Neural progenitor cell (in vitro differentiated cells): ENCODE measurements at regions not wholly inside any gene's neighbourhood (a gene's known extent, or its start where the extent isn't known, plus 50 kb on each side); places are given as distances from the start of the nearest gene placed in this dataset.

Source experiments
- DNase-seq: peaks from one replicate; pipeline ENCODE4 v3.0.0-alpha.2; 2016; ENCODE audit warnings: low spot score
- H2AFZ ChIP-seq: fragments of 200-600 bp; sonication (generic); replicated peaks from 2 replicates; pipeline ENCODE4 v1.6.1; 2016; ENCODE audit warnings: antibody characterized with exemption
- H3F3A ChIP-seq: fragments of 200-600 bp; sonication (generic); 2 replicates; pipeline ENCODE4 v1.6.1; 2016; ENCODE audit warnings: antibody characterized with exemption, low read depth
- H3K27ac ChIP-seq: fragments of 200-600 bp; sonication (generic); 2 replicates; pipeline ENCODE4 v1.5.1; 2016; ENCODE audit warnings: mild to moderate bottlenecking
- H3K27me3 ChIP-seq: fragments of 200-600 bp; sonication (generic); 2 replicates; pipeline ENCODE4 v1.6.1; 2016; ENCODE audit warnings: mild to moderate bottlenecking, moderate library complexity
- H3K36me3 ChIP-seq: fragments of 200-600 bp; sonication (generic); 2 replicates; pipeline ENCODE4 v1.5.1; 2016
- H3K4me1 ChIP-seq: fragments of 200-600 bp; sonication (generic); 2 replicates; pipeline ENCODE4 v1.6.1; 2016; ENCODE audit warnings: mixed run types
- H3K4me2 ChIP-seq: fragments of 200-600 bp; sonication (generic); 2 replicates; pipeline ENCODE4 v1.6.1; 2016
- H3K4me3 ChIP-seq: fragments of 200-600 bp; sonication (generic); 2 replicates; pipeline ENCODE4 v1.5.1; 2016
- H3K79me2 ChIP-seq: fragments of 200-600 bp; sonication (generic); 2 replicates; pipeline ENCODE4 v1.6.1; 2016; ENCODE audit warnings: low read depth
- H3K9ac ChIP-seq: fragments of 200-600 bp; sonication (generic); 2 replicates; pipeline ENCODE4 v1.6.1; 2016
- H3K9me3 ChIP-seq: fragments of 200-600 bp; sonication (generic); 2 replicates; pipeline ENCODE4 v1.5.1; 2016; ENCODE audit warnings: low read depth
- H4K20me1 ChIP-seq: fragments of 200-600 bp; sonication (generic); 2 replicates; pipeline ENCODE4 v1.6.1; 2016; ENCODE audit warnings: low read depth
- H3K27ac Mint-ChIP-seq: 3 replicates; pipeline ENCODE4 v1.8.0; 2021; ENCODE audit warnings: mixed read lengths
- H3K27me3 Mint-ChIP-seq: 2 replicates; pipeline ENCODE4 v1.8.0; 2022; ENCODE audit warnings: low read depth, mild to moderate bottlenecking, inconsistent platforms, moderate library complexity, mixed read lengths; ENCODE audit not compliant: insufficient read depth
- H3K36me3 Mint-ChIP-seq: 3 replicates; pipeline ENCODE4 v1.8.0; 2021; ENCODE audit warnings: mixed read lengths
- H3K4me1 Mint-ChIP-seq: 3 replicates; pipeline ENCODE4 v1.8.0; 2021; ENCODE audit warnings: mixed read lengths
- H3K4me3 Mint-ChIP-seq: 3 replicates; pipeline ENCODE4 v1.8.0; 2021; ENCODE audit warnings: mild to moderate bottlenecking, moderate library complexity, mixed read lengths
- H3K9me3 Mint-ChIP-seq: 3 replicates; pipeline ENCODE4 v1.8.0; 2020; ENCODE audit warnings: mixed read lengths
- EZH2 ChIP-seq: fragments of 200-600 bp; sonication (generic); IDR thresholded peaks from 2 replicates; pipeline ENCODE4 v1.6.1; 2017; ENCODE audit warnings: antibody characterized with exemption, mild to moderate bottlenecking, moderate library complexity
- EZH2phosphoT487 ChIP-seq: fragments of 200-600 bp; sonication (generic); IDR thresholded peaks from 2 replicates; pipeline ENCODE4 v1.6.1; 2017; ENCODE audit warnings: antibody characterized with exemption
- TF ChIP-seq, protein P1 (sequence below): fragments of 200-600 bp; sonication (generic); IDR thresholded peaks from 2 replicates; pipeline ENCODE4 v1.5.1; 2017; ENCODE audit warnings: antibody characterized with exemption, mild to moderate bottlenecking

DNA sequence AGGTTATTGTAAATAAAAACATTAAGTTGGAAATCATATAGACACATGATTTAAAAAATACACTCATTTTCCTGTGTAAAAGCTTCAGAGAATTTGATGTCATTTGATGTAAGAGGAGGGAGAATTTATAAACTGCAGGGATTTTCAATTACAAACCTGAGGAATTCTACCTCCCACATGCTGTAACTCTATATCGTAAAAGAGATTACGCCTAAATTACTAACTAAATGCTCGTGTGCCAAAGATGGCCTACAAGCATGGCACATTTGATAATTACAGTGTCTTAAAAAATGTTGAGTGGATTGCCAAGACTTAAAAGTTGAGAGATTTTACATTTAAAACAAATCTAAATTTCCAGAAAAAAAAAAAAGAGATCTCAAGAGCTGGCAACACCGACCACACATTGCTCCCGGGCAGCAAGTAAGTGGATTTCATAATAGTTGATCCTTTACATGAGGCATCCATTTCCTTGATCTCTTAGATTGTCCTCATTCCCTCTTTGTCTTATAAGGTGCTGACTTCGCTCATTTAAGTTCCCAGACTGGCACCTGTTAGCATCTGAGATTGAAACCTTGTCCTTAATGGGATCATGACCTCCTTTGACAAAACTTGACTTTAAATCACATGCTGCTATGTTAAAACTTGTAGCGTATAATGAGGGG is 840.3 kb upstream of the ZEB2 start:
- no peaks in the 10 kb centered on the region for H3K9me3 Mint-ChIP-seq

DNA sequence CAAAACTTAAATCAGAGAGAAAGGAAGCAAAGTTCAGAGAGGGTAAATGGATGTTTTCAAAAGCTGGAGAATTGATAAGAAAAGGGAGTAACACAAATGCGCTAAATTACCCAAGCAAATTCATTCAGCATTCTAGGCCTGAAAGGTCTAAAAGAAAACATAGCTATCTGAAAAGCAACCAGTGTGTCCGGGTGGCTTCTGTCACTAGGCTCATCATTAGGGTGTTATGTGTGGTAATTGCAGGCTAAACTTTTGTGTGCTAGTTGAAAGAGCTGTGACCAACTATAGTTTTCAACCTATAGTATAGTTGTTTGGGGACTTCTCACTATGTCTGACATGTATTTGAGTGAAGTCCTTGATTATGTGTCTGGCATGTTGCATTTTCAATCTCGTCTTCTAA is 839.6 kb upstream of the ZEB2 start:
- no peaks in the 10 kb centered on the region for H3F3A ChIP-seq

More for the DNA sequence above, 840.3 kb upstream of the ZEB2 start:
- Histone ChIP-seq H3K4me3 (no peak overlapping the region), H3F3A (no peaks in the 10 kb centered on the region), H3K79me2 (no peaks in the 10 kb centered on the region), H4K20me1 (no peaks in the 10 kb centered on the region), H3K27ac (no peak overlapping the region), H3K4me2 (no peak overlapping the region), H3K9me3 (no peaks in the 10 kb centered on the region), H3K9ac (no peak overlapping the region), H2AFZ (no peak overlapping the region), H3K4me1 (peaks cover 1% of the 10 kb centered on the region), H3K36me3 (no peaks in the 10 kb centered on the region), H3K27me3 (no peaks in the 10 kb centered on the region)
- Mint-ChIP-seq H3K27ac (no peak overlapping the region), H3K4me1 (peaks cover 4% of the 10 kb centered on the region), H3K27me3 (no peaks in the 10 kb centered on the region), H3K4me3 (no peak overlapping the region), H3K36me3 (no peaks in the 10 kb centered on the region)
- no peak for DNase-seq
- TF ChIP-seq EZH2 (no peak), EZH2phosphoT487 (no peak)
- TF ChIP-seq, protein P1, sequence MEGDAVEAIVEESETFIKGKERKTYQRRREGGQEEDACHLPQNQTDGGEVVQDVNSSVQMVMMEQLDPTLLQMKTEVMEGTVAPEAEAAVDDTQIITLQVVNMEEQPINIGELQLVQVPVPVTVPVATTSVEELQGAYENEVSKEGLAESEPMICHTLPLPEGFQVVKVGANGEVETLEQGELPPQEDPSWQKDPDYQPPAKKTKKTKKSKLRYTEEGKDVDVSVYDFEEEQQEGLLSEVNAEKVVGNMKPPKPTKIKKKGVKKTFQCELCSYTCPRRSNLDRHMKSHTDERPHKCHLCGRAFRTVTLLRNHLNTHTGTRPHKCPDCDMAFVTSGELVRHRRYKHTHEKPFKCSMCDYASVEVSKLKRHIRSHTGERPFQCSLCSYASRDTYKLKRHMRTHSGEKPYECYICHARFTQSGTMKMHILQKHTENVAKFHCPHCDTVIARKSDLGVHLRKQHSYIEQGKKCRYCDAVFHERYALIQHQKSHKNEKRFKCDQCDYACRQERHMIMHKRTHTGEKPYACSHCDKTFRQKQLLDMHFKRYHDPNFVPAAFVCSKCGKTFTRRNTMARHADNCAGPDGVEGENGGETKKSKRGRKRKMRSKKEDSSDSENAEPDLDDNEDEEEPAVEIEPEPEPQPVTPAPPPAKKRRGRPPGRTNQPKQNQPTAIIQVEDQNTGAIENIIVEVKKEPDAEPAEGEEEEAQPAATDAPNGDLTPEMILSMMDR, result no peak

DNA sequence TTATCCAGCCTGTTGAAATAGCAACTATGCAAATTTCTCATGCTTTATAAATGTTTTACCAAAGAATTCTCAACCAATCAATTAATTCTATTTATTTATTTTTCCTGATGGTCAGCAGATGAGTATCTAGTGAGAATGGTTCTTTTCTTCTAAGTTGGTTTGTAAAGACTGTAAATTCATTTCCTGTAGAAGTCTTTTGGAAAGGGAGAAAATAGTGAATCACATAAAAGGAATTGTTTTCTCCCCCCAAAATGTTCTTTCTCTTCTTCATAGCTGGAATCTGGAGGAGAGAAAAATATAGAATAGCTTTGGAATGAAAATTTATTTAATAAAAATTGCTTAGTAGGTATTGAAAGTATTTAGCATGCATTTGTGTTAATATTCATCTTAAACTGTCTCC is 836.1 kb upstream of the ZEB2 start:
- no peaks in the 10 kb centered on the region for H3K27me3 Mint-ChIP-seq
- TF ChIP-seq, protein P1, result no peak
- TF ChIP-seq EZH2 (no peak), EZH2phosphoT487 (no peak)
- Histone ChIP-seq H2AFZ (no peak overlapping the region), H3K36me3 (no peaks in the 10 kb centered on the region), H3K79me2 (no peaks in the 10 kb centered on the region), H4K20me1 (no peaks in the 10 kb centered on the region), H3K4me1 (peaks cover 5% of the 10 kb centered on the region), H3K4me2 (no peak overlapping the region), H3K27me3 (no peaks in the 10 kb centered on the region), H3K9ac (no peak overlapping the region), H3K9me3 (no peaks in the 10 kb centered on the region), H3K27ac (no peak overlapping the region), H3K4me3 (no peak overlapping the region), H3F3A (no peaks in the 10 kb centered on the region)
- no peaks in the 10 kb centered on the region for H3K9me3 Mint-ChIP-seq
- peaks cover 4% of the 10 kb centered on the region for H3K4me1 Mint-ChIP-seq
- H3K4me3 Mint-ChIP-seq, result no peak overlapping the region
- H3K36me3 Mint-ChIP-seq, result no peaks in the 10 kb centered on the region
- no peak overlapping the region for H3K27ac Mint-ChIP-seq
- DNase-seq, result no peak

More for the DNA sequence above, 839.6 kb upstream of the ZEB2 start:
- Histone ChIP-seq H3K9me3 (no peaks in the 10 kb centered on the region), H3K9ac (no peak overlapping the region), H3K79me2 (no peaks in the 10 kb centered on the region), H4K20me1 (no peaks in the 10 kb centered on the region), H3K4me3 (no peak overlapping the region), H3K4me2 (no peak overlapping the region), H3K27ac (no peak overlapping the region), H3K4me1 (peaks cover 5% of the 10 kb centered on the region), H2AFZ (no peak overlapping the region), H3K36me3 (no peaks in the 10 kb centered on the region), H3K27me3 (no peaks in the 10 kb centered on the region)
- H3K4me3 Mint-ChIP-seq, result no peak overlapping the region
- H3K9me3 Mint-ChIP-seq, result no peaks in the 10 kb centered on the region
- H3K27me3 Mint-ChIP-seq, result no peaks in the 10 kb centered on the region
- no peak for TF ChIP-seq EZH2
- TF ChIP-seq EZH2phosphoT487, result no peak
- TF ChIP-seq, protein P1, result no peak
- DNase-seq, result no peak
- H3K4me1 Mint-ChIP-seq, result peaks cover 4% of the 10 kb centered on the region
- no peak overlapping the region for H3K27ac Mint-ChIP-seq
- H3K36me3 Mint-ChIP-seq, result no peaks in the 10 kb centered on the region
